HG03103 (cell line): ENCODE measurements at regions not wholly inside any gene's neighbourhood (a gene's known extent, or its start where the extent isn't known, plus 50 kb on each side); places are given as distances from the start of the nearest gene placed in this dataset.
"Not testable (repeated sequence)": the region's sequence is repeated elsewhere in the genome, so short reads cannot be mapped to it uniquely, and the experiment has no call there.

Experiments
- ATAC-seq: cut with Tn5 transposase; IDR thresholded peaks from one replicate; pipeline ENCODE4 v1.9.1; 2021; ENCODE audit warnings: low read depth; ENCODE audit not compliant: unreplicated experiment

DNA sequence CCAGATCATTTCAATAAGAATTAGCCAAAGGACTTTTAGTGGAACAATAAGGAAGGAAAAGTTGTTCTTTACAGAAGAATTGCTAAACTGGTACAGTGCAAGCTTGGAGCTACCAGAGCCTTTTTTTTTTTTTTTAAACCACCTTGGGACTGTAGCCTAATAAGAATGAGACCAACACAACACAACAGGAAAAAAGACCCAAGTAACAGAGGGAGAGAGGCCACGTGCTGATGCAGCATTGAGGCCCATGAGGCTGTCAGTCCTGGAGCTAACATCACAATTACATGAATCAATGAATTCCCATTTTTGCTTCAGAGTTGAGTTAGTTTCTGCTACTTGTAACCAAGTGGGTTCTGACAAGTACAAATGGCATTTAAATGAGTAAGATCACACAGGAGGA, 149.0 kb upstream of the EEA1 start:
- no peak for ATAC-seq

GRCh38 chr12:93078577-93078976, 149.5 kb upstream of the EEA1 start:
- no peak for ATAC-seq

DNA sequence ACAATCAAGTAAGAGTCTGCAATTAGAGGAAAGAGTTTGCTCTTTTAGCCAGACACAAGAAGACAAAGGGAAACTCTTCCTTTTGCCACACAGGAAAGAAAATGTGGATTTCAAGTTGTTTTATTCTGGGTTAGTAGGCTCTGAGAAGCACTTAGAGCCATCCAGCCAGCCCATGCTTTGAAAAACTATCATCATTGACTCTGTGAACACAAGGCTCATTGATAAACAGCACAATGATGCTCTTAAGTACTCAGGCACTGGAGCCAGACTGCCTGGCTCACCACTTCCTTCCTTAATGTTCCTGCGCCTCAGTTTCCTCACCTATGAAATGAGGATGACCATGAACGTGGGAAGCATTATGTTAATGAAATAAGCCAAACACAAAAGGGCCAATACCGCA, 150.2 kb upstream of the EEA1 start:
- no peak for ATAC-seq

GRCh38 chr12:93079976-93080375, 150.9 kb upstream of the EEA1 start:
- no peak for ATAC-seq

GRCh38 chr12:93080452-93080851, 151.4 kb upstream of the EEA1 start:
- ATAC-seq, result no peak

DNA sequence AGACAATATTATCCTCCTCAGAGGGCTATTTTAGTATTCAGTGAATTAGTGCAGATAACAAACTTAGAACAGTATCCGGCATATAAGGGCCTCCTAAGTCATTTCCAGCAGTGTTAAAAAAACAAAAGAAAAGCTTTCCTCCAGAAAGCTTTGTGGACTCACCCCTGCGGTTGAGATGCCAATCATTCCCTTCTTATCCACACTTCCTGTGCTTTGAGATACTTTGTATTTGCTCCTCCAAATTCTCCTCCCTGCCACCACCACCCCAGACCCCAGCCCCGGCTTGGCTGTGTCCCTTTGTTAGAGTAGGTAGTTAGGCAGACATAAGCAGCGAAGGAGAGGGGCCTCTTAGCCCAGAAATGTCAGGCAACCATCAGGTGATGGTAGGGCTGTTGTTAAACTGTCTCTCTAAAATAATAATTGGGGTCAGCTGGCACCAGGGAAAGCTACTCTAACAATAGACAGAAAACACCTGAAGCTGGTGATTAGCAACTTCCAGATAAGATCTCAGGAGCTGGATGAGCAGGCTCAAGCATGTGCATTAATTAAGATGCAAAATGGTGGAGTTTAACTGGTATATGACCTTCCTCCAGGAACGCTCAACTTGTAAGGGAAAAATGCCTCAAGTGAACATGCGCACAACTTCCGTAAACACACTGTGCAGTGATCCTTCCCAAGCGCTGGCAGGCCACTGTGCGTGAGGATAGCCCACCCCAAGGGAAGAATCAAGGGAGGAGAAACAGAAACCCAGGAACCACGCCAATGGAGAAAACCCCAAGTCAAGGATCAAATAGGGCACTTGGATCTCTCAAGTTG, 152.1 kb upstream of the EEA1 start:
- no peak for ATAC-seq

- no peak for ATAC-seq
These were observed 152.7 kb upstream of the EEA1 start for GRCh38 chr12:93081810-93082165.

- no peak for ATAC-seq
These were observed 156.5 kb upstream of the EEA1 start for GRCh38 chr12:93085383-93086287.

DNA sequence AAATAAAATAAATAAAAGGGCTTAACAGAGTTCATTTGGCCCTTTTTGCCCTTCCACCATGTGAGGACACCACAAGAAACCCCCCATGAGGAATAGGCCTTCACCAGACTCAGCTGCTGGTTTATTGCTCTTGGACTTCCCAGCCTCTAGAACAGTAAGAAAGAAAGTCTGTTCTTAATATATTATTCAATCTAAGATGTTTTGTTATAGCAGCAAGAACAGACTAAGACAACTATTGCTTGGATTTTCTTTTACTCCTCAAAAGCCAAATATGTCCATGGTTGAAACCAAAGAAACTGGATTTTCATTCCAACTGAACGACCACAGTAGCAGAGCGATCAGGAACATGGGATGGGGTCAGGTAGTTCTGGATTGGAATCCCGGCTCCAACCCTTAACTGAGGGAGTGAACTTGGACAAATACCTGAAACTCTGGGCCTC, 157.2 kb upstream of the EEA1 start:
- ATAC-seq, result no peak

DNA sequence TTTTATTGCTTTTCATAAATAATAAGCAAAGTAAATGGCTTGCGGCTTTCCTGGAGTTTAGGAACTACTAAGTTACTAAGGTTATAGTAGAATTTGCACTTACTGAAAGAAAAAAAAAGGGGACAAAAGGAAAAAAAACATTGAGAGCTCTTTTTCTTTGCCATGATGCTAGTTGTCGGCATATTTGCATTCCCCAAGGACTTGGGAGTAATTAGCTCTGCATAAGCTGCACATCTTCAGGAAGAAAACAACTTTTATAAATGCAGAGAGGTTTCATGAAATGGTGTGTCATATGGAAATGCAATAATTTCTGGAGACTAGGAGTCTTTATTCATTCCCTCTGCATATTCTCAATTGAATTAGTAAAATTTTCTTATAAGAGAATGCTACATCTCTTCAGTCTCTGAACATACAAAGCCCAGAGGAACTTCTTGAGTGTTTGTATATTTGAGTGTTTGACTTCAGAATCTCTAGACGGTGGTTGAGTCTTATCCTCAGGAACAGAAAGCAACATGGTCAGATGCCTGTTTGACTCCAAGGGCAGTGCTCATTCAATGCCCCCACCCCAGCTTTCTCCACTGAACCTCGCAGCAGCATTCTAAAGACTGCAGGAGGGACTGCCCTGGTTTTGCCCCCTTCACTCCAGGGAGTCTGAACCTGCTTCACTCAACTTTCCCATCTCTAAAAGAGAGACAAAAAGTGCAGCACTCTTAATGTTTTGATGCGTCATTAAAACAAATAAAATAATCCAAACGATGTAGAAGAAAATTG, 158.9 kb upstream of the EEA1 start:
- no peak for ATAC-seq

- no peak for ATAC-seq
These were observed 160.9 kb upstream of the EEA1 start for GRCh38 chr12:93089805-93090569.

DNA sequence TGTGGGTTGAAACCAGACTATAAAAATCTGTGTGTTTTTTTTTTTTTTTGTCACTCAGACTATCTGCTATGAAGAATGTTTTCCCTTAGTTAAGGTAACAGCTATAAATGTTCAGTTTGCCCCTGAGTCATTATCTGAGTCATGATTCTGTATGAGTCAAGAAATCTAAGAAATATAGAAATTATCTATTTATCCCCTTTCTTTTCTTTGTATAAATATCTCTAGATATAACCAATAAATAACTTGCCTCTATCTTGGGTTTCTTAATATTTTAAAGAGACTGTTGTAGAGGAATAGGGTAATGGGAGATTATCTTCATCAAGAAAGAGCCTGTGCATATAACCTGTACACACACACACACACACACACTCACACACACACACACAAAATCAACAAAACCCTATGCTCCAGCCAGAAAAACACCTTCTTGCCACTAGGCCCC, 161.7 kb upstream of the EEA1 start:
- no peak for ATAC-seq

DNA sequence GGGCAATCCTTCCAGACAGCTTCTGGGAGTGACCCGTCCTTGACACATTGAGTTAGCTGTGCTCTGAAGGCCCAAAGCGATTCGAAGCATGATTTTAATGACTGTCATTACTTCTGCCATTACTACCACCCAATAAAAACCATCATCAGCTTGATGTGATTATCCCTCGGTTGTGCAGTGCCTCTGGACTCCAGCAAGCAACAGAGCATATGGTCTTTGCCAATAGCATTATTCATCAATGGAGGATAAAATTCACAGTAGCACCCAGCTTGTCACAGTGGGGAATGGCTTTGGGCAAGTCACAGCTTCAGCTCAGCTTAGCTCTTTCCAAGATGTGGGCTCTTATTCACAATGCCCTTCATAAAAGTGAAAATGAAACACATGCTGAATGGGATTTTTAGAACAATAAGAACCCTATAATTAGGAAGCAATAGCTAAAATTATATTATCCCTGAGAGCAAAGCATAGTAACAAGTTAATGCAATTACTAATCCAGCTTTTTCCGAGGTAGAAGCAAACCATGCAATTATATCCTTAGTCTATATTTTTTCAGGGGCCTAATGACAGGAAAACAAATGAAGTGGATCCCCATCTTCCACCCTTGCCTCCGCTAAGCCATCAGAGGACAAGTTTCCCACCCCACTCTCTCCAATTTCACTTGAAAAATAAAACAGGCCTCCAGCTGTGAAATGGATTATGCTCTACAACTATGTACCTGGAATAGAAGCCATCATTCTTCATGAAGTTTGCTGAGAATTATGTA, 163.0 kb upstream of the EEA1 start:
- ATAC-seq, result no peak

DNA sequence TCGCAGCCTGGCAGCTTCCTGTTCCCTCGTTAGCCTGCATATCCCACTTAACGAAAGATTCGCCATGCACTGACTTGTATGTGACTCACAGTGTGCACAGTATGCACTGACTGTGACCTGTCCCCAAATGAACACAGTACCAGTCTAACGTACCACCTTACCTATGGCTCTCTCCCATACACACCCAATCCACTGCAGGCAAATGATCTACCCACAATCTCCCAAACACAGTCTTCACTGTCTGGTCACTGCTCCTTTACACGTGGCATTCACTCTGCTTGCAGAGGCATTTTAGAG, 163.5 kb upstream of the EEA1 start:
- ATAC-seq, result no peak

DNA sequence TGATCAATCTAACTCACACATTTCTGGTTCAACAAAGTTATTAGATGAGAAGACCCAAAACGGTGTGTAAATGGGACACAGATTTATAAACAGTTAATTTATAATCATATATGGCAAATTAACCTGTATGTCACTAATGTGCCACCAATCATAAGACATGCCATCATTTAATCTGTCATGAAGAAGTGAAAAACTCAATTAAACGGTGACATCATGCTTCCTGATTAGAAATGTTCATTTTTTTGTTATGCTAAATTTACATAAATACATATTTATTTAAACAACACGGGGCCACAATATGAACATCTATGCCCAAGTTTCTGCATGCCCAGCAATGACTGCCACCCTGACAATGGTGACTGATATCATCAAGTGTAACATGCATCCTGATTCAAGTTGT, 164.1 kb upstream of the EEA1 start:
- no peak for ATAC-seq

- ATAC-seq, result not testable (repeated sequence)
These were observed 165.1 kb upstream of the EEA1 start for GRCh38 chr12:93094222-93094621.

DNA sequence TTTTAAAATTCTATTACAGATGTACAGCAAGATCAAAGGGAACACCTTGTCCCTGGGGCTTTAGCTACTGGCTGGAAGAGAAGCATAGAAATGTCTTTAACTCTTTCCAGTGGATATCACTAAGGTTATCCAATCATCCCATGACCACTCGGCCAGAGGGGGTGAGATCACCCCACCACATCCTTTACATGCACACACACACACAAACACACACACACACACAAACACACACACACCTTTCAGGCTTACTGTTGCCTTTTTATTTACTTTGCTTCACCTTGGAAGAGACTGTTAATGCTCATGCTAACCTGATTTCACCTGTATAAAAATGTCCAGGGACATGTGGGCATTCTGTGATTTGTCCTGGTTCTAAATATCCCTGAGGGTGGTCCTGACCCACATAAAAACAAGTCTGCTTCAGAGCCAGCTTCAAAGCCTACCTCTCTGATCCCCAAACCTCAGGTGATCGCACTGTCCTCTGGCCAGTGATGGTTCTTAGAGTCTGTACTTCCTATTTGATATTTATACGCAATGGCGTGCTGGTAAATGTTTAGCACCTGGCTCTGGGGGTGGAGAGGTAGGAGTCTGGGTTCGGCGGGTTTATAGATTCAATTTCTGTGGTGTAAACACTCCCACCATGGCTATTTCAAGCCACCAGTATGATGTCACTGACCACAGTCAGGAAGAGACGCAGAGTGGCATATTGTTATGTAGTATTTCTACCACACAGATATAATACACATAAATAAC, 166.1 kb upstream of the EEA1 start:
- ATAC-seq, result peak; percentile 84

DNA sequence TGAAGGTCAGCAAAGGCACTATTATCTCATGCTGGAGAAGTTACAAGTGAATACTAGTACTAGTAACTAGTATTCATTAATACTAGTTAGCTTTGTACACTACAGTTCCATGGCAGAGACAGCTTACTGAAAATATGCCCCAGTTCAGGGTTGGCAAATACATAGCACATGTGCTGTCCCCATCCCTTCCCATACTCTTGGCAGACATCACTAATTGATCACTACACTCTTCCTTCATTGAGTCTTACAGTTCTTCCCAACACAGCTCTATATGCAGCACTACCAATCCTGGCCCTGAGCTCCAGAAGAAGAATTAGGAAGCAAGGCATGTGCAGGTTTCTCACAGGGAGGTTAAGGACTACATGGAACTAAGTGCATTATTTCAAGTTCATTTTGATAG, 168.3 kb upstream of the EEA1 start:
- no peak for ATAC-seq

DNA sequence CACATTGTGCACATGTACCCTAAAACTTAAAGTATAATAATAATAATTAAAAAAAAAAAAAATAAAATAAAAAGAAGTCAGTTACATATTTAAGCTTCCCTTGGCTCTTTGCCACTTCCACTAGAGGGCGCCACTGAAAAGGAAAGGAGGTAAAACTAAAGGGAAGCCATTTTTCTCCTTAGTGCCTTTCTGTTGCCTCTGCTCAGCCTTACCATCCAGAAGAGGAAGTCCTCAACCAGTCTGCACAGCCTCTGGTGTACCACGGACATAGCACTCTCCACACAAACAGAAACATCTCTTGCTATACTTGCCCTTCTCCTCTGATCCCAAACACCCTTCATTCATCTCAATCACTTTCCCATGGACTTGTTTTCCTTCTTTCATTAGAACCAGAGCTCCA, 169.0 kb upstream of the EEA1 start:
- no peak for ATAC-seq
